HG03442 (cell line): ENCODE measurements at regions not wholly inside any gene's neighbourhood (a gene's known extent, or its start where the extent isn't known, plus 50 kb on each side); places are given as distances from the start of the nearest gene placed in this dataset.

Experiments
- ATAC-seq: cut with Tn5 transposase; IDR thresholded peaks from one replicate; pipeline ENCODE4 v1.9.1; 2021; ENCODE audit warnings: mild to moderate bottlenecking, moderate library complexity; ENCODE audit not compliant: unreplicated experiment

GRCh38 chr7:136336932-136337331 is 359.8 kb upstream of the MTPN start:
- no peak for ATAC-seq

GRCh38 chr7:136333636-136334035 is 356.5 kb upstream of the MTPN start:
- no peak for ATAC-seq

GRCh38 chr7:136326045-136326609 is 349.0 kb upstream of the MTPN start:
- no peak for ATAC-seq

- ATAC-seq = no peak
Measured at GRCh38 chr7:136325578-136325977, 348.4 kb upstream of the MTPN start.

- ATAC-seq = no peak
Measured at GRCh38 chr7:136325027-136325426, 347.9 kb upstream of the MTPN start.

GRCh38 chr7:136324073-136324704 is 347.0 kb upstream of the MTPN start:
- no peak for ATAC-seq

- ATAC-seq = peak; percentile 54
Measured at GRCh38 chr7:136312592-136312991, 335.4 kb upstream of the MTPN start.

GRCh38 chr7:136309407-136309806 is 332.2 kb upstream of the MTPN start:
- no peak for ATAC-seq

GRCh38 chr7:136308230-136308629 is 331.1 kb upstream of the MTPN start:
- no peak for ATAC-seq

GRCh38 chr7:136303162-136303561 is 326.0 kb upstream of the MTPN start:
- ATAC-seq = no peak

GRCh38 chr7:136302049-136302448 is 324.9 kb upstream of the MTPN start:
- ATAC-seq = no peak

- ATAC-seq = no peak
Measured at GRCh38 chr7:136294977-136295376, 317.8 kb upstream of the MTPN start.

GRCh38 chr7:136293841-136294391 is 316.8 kb upstream of the MTPN start:
- ATAC-seq = no peak

- ATAC-seq = peak; percentile 93
Measured at GRCh38 chr7:136293272-136293671, 316.1 kb upstream of the MTPN start.

GRCh38 chr7:136292365-136292764 is 315.2 kb upstream of the MTPN start:
- ATAC-seq = no peak

GRCh38 chr7:136290351-136290750 is 313.2 kb upstream of the MTPN start:
- ATAC-seq = no peak

GRCh38 chr7:136278057-136278456 is 300.9 kb upstream of the MTPN start:
- ATAC-seq = no peak

GRCh38 chr7:136275794-136276193 is 298.6 kb upstream of the MTPN start:
- ATAC-seq = no peak

GRCh38 chr7:136274636-136275345 is 297.6 kb upstream of the MTPN start:
- no peak for ATAC-seq

GRCh38 chr7:136272934-136273333 is 295.8 kb upstream of the MTPN start:
- no peak for ATAC-seq

GRCh38 chr7:136267822-136268221 is 290.7 kb upstream of the MTPN start:
- no peak for ATAC-seq

GRCh38 chr7:136266457-136266856 is 289.3 kb upstream of the MTPN start:
- no peak for ATAC-seq
